ENCODE measurements at regions not wholly inside any gene's neighbourhood (a gene's known extent, or its start where the extent isn't known, plus 50 kb on each side); places are given as distances from the start of the nearest gene placed in this dataset.

GRCh38 chr14:104356738-104357688 lies 218.6 kb downstream of the KIF26A start:
- TF ChIP-seq POLR2AphosphoS5 (IDR thresholded peaks at IDR 0.05; ENCODE audit: low read depth, low read length), result no peak
- TF ChIP-seq, protein P1, sequence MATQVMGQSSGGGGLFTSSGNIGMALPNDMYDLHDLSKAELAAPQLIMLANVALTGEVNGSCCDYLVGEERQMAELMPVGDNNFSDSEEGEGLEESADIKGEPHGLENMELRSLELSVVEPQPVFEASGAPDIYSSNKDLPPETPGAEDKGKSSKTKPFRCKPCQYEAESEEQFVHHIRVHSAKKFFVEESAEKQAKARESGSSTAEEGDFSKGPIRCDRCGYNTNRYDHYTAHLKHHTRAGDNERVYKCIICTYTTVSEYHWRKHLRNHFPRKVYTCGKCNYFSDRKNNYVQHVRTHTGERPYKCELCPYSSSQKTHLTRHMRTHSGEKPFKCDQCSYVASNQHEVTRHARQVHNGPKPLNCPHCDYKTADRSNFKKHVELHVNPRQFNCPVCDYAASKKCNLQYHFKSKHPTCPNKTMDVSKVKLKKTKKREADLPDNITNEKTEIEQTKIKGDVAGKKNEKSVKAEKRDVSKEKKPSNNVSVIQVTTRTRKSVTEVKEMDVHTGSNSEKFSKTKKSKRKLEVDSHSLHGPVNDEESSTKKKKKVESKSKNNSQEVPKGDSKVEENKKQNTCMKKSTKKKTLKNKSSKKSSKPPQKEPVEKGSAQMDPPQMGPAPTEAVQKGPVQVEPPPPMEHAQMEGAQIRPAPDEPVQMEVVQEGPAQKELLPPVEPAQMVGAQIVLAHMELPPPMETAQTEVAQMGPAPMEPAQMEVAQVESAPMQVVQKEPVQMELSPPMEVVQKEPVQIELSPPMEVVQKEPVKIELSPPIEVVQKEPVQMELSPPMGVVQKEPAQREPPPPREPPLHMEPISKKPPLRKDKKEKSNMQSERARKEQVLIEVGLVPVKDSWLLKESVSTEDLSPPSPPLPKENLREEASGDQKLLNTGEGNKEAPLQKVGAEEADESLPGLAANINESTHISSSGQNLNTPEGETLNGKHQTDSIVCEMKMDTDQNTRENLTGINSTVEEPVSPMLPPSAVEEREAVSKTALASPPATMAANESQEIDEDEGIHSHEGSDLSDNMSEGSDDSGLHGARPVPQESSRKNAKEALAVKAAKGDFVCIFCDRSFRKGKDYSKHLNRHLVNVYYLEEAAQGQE (IDR thresholded peaks at IDR 0.05; ENCODE audit: insufficient read depth in 1 of 2, low read depth in 2 of 2, low read length in 2 of 2), result no peak
- no peak for TF ChIP-seq FOXP2 (optimal IDR thresholded peaks at IDR 0.05; ENCODE audit: borderline replicate concordance, extremely low read depth, extremely low read length, insufficient read depth)
- TF ChIP-seq SIN3A (IDR thresholded peaks at IDR 0.05; ENCODE audit: borderline replicate concordance, insufficient read depth, low read length), result no peak
- no peak for TF ChIP-seq TAF1 (IDR thresholded peaks at IDR 0.05; ENCODE audit: borderline replicate concordance, insufficient read depth, low read length)

GRCh38 chr14:104357689-104358527 lies 219.5 kb downstream of the KIF26A start:
- no peak for TF ChIP-seq FOXP2 (optimal IDR thresholded peaks at IDR 0.05; ENCODE audit: borderline replicate concordance, extremely low read depth, extremely low read length, insufficient read depth)
- TF ChIP-seq POLR2AphosphoS5 (IDR thresholded peaks at IDR 0.05; ENCODE audit: low read depth, low read length), result no peak
- no peak for TF ChIP-seq SIN3A (IDR thresholded peaks at IDR 0.05; ENCODE audit: borderline replicate concordance, insufficient read depth, low read length)
- TF ChIP-seq TAF1 (IDR thresholded peaks at IDR 0.05; ENCODE audit: borderline replicate concordance, insufficient read depth, low read length), result no peak
- TF ChIP-seq, protein P1 (IDR thresholded peaks at IDR 0.05; ENCODE audit: insufficient read depth in 1 of 2, low read depth in 2 of 2, low read length in 2 of 2), result no peak

DNA sequence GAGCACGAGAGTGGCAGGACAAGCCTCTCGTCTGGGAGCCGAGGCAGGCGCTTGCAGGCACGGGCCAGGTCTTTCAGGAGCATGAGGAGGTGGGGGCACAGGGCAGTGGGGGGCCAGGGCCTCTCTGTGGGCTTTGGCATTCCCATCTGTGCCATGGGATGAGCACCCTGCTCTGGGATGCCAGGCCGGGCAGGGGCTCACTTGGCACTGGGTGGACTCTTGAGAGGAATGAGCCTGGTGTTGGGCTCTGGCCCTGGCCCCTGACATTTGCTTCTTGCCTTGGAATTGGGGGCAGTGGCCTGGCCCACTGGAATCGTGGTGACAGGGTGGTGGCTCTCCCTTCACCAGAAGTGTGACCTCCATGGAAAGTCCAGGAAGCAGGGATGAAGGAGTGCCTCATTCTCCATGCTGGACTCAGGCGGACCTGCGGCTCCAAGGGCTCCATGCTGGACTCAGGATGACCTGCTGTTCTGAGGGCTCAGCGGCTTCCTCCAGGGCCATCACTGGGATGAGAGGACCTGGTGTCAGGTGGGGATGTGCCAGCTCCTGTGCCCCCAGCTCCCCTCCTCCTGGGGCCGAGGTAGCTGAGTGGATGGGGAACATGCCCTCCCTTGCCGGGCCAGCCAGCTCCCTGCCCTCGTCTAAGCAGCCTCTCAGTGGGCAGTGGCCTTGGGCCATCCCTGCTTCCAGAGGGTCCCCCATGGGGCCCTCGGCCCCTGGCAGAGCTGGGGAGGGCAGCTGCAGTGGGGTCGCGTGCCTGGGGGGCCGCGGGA lies 220.3 kb downstream of the KIF26A start:
- TF ChIP-seq FOXP2 (optimal IDR thresholded peaks at IDR 0.05; ENCODE audit: borderline replicate concordance, extremely low read depth, extremely low read length, insufficient read depth), result no peak
- no peak for TF ChIP-seq POLR2AphosphoS5 (IDR thresholded peaks at IDR 0.05; ENCODE audit: low read depth, low read length)
- TF ChIP-seq SIN3A (IDR thresholded peaks at IDR 0.05; ENCODE audit: borderline replicate concordance, insufficient read depth, low read length), result no peak
- TF ChIP-seq, protein P1 (IDR thresholded peaks at IDR 0.05; ENCODE audit: insufficient read depth in 1 of 2, low read depth in 2 of 2, low read length in 2 of 2), result no peak
- no peak for TF ChIP-seq TAF1 (IDR thresholded peaks at IDR 0.05; ENCODE audit: borderline replicate concordance, insufficient read depth, low read length)

DNA sequence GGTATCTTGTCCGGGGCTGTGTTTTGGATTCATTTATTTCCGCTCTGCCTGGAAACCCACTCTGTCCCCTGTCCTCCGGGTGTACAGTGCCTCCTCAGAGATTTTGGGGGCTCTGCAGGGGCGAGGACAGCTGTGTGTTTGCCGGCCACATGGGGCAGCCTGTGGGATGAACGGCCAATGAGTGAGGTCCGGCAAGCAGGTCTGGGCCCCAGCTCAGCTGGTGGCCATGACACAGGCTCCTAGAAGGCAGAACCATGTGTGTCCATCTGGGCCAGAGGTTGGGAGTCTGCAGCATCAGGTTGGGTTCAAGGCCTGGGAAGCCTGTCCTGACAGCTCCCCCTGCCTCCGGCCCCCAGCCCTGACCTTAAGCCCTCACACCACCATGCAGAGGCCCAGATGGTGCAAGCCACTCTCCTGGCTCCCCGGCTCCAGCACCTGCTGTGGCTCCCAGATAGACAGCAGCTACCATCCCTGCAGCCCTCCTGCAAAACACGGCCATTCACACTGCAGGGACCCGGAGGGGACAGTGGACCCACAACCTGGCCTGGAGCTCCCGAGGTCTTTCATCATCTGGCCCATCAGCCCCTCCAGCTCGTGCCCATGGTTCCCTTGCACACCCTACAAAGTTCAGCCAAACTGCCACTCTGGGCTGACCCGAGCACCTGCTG lies 220.1 kb upstream of the C14orf180 start:
- TF ChIP-seq, protein P1 (IDR thresholded peaks at IDR 0.05; ENCODE audit: insufficient read depth in 1 of 2, low read depth in 2 of 2, low read length in 2 of 2), result no peak
- TF ChIP-seq TAF1 (IDR thresholded peaks at IDR 0.05; ENCODE audit: borderline replicate concordance, insufficient read depth, low read length) (no peak), FOXP2 (optimal IDR thresholded peaks at IDR 0.05; ENCODE audit: borderline replicate concordance, extremely low read depth, extremely low read length, insufficient read depth) (no peak), POLR2AphosphoS5 (IDR thresholded peaks at IDR 0.05; ENCODE audit: low read depth, low read length) (no peak), SIN3A (IDR thresholded peaks at IDR 0.05; ENCODE audit: borderline replicate concordance, insufficient read depth, low read length) (no peak)
